Fibroblast of gingiva (primary cell): ENCODE measurements at regions not wholly inside any gene's neighbourhood (a gene's known extent, or its start where the extent isn't known, plus 50 kb on each side); places are given as distances from the start of the nearest gene placed in this dataset.

Experiments
- DNase-seq: peaks from one replicate; pipeline ENCODE4 v3.0.0-alpha.2; 2011; ENCODE audit warnings: low read depth

DNA sequence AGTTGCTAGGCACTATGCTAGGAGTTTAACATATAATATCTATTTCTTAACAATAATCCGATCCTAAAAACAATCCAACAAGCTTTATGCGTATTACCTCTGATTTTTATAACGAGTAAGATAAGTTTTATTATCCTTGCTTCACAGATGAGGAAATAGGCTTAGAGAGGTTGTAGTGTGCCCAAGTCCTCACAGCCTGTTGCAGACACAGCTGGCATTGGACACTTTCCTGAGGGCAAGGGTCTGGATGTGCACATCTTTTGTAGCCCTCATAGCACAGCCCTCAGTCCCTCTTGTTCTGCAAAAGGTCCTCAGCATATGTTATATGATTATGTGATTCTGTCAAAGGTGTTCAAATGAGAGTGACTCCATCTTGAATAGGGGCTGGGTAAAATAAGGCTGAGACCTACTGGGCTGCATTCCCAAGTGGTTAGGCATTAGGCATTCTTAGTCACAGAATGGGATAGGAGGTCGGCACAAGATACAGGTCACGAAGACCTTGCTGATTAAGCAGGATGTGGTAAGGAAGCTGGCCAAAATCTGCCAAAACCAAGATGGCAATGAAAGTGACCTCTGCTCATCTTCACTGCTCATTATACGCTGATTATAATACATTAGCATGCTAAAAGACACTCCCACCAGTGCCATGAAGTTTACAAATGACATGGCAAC is 75.7 kb upstream of the F3 start:
- DNase-seq = no peak

DNA sequence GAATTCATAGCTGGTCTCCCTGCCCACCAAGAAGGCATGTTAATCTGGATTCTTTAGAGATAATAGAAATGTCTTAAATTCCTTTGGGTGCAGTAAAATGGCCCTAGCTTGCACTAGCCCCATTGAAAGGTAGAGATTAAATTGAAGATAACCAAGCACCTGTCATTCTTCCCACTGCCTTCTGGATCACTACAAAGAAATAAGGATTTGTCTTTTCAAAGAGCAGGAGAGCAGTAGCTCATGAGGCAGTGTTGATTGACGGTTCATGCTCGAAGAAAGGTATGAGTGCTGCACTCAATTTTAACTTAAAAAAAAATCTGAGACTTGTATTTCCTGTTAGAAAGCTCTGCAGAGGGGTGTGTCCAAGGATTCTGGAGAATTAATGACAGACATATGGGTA is 74.9 kb upstream of the F3 start:
- DNase-seq = no peak

DNA sequence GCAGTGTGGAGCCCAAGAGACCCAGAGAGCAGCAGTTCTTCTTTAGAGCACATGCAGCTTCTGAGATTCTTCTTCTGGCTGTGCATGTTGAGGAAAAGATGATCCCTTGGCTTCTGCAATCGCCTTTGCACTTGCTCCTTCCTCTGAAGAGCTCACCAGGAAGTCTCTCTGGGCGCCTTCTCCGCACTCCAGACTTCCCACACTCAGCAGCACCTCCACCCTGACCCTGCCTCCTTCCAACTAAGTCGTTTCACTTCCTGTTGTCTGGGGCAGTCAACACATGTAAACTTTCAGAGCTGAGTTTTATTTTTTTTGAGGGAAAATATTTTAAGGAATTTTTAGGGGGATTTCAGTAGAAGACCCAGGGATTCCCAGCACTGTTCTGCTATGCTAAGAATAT is 73.4 kb upstream of the F3 start:
- no peak for DNase-seq

DNA sequence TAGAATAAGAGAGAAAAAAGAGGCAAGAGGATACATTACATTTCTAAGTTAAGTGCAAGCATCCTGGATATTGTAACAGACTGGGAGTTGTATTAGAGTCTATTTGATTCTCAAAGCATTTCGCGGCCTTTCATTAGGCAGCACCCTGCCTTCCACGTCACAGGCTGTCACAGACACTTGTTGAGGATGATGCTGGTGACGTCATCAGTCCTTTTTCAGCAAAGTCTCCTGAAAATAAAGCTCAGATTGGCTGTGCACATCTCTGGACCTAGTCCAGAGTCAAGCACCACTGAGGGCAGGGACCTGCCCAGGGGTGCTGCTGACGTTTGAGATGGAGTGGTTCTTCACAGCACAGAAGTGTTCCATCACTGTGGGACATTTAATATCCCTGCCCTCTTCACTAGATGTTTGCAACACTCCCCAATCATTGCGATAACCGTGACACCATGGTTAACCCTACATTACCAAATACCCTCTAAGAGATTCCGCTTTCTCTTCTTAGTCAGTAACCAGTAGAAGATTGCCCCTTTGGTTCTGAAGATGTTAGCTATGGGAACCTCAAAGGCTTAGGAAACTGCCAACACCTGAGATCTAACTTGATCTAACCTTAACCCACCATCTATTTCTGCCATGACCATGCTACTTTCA is 72.7 kb upstream of the F3 start:
- DNase-seq = no peak

DNA sequence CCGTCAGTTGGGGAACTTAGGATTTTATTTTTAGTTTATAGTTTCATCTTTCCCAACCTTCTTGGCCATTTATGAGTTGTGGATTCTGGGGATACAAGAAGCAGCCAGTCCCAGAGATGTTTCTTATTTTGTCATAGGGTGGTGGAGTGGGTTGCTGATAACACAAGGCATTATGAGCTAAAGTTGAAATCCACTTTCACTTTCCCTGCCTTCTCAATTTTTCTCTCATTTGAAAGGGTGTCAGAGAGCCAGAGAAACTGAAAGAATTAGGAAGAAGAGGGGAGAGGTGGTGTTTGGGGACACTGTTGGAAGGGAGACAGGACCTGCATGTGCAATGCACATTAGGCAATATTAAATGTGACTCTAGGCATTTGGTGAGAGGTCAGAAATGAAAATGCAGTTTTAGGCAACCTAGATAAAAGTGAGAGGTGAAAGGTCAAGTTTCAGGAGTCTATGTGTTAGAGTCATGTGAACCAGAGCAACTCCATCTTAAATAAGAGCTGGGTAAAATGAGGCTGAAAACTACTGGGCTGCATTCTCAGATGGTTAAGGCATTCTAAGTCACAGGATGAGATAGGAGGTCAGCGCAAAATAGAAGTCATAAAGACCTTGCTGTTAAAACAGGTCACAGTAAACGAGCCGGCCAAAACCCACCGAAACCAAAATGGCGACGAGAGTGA is 71.1 kb upstream of the F3 start:
- DNase-seq = no peak

DNA sequence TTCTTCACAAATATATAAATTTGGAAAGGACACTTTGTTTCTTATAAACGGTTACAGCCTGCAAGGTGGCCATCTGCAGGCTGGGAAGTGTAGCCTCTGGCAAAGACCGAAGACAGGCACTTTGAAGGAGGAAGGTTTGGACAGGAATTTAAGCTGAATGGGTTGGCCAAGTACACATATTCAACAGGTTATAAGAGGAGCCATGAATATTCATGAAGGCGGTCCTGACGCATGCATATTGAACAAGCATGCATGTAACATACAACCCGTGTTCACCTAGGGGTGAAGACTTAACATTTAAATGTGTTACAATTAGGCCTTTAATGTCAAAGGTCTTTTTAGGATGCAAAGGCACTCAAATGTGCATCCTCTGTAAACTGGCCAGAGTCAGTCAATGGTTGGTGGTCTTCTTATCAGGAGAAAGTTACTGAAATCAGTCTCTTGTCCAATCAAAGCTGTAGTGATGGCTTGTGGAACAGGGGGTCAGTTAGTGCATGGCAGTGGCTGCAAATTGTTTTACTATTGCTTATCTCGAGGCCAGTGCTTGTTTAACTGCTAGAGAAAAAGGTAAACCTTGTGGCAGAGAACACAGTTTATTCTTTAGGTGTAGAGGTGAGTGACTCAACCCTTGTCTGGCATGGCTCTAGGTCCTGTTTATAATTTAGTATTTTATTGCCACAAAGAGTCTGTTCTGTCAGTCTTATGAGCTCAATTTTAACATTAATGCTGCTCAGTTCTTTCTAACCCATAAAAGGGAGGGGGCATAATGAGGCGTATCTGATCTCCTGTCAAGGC is 70.3 kb upstream of the F3 start:
- no peak for DNase-seq

DNA sequence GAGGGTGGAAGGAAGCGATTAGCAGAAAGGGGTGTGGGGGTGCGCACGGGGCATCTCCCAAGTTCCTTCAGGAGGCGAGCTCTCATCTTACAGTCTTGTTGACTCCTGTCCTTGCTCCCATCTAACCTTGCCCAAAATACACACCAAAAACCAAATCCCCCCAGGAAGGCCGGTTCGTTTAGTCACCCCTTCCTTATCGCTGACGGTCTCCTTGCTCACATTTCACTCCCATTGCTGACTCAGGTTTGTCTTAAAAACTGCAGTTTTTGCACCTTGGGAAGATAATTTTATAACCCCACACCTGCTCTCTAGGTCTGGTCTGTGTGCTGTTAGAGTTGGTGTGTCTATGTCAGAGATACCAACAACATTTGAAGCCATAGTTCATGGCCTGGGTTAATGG is 68.1 kb upstream of the F3 start:
- no peak for DNase-seq

DNA sequence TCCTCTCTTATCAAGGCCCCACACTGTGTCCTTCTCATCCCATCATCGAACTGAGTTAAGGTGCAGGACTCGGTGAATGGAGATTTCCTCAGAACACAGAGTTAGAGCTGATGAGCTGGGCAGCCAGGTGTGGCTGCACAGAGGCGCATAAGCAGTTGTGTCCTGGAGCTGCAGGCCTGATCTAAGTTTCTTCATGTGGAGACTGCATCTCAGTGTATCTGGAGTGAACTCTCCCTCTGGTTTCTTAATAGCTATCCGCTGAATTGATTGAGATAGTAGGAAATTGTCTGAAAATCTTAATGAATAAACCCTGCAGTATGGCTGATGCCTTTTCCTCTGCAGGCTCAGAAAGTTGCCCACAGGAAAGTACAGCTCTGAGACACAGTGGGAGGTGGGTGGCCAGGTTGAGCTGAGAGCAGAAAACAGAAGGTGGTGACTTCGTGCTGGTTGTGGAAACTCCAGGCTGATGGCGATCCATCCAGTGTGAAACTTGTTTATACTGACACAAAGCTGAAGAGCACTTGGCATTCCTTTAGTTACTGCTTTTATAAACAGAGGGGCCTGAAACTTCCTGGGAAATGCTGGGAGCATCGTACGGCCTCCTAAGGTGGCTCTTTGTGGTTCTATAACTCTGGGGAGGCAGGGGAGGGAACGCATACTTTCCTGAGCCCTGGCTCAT is 67.4 kb upstream of the F3 start:
- DNase-seq = no peak

DNA sequence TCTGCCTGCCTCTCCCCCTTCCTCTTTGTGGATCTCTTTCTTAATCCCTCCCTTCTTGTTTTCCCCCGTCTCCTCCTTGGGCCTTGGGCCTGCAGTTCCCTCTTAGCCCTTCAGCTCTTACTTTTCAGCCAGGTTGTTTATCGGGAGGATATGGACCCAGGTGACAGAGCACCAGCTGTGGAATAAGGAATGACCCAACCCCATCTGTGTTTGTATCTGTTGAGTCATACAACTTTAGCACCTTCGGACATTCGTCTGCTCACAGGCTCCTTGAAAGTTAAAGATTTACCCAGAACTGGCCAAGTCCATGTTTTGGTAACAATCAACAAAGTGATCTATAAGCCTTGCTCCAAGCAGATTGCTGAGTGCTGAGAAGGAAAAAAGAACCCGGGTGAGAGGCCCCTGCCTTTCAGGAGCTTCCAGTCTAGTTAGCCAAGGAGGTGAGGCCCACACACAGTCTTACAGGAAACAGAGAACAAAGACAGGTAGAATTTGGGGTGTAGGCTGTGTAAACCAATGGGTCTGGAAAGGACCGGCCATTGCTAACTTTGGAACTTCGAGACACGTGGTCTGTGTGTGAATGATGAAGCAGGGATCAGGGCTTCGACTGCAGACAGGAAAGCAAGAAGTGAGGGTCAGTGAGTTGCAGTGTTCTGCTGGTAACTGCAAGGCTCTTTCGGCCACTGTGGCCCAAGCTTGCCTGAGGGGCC is 66.7 kb upstream of the F3 start:
- DNase-seq = no peak

DNA sequence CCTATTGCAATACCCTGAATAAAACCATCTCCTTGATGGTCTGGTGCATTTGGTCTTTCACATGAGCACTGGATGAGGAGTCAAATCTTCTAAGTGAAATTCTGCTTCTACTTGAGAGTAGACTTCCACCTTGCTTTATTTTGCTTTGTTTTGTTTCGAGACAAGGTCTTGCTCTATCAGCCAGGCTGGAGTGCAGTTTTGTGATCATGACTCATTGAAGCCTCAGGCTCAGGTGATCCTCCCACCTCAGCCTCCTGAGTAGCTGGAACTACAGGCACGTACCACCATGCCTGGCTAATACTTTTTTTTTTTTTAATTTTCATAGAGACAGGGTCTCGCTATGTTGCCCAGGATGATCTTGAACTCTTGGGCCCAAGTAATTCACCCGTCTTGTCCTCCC is 65.8 kb upstream of the F3 start:
- DNase-seq = no peak

DNA sequence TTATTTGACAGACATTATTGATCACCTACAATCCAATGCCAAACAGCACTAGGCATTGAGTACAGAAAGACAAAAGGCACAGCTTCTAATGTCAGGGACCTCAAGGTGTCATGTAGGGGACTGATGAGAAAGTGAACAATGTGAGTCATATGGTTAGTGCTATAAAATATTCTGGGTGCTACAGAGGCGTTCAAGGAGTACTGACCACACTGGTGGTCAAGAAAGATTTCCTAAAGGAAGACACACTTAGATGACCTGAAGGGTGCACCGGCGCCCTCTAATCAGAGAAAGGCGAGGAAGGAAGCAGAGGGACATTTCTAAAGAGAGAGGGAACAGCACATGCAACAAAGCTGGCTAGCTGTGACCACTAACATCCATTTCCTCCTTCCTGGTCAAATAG is 64.9 kb upstream of the F3 start:
- DNase-seq = no peak

DNA sequence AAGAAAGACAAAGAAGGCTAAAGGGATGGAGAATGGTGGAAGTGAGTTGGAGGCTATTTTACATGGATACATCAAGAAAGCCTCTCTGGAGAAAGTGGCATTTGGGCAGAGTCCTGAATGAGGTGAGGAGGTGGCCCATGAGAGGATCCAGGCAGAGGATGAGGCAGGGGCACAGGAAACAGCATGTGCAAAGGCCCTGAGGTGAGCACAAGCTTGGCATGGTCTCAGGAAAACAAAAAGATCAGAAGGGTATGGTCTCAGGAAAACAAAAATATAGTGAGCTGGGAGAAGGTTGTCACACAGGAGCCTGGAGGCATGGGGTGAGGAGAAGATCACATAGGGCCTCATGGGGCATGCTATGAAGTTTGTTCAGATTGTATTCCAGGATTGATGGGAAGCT is 62.1 kb upstream of the F3 start:
- no peak for DNase-seq

DNA sequence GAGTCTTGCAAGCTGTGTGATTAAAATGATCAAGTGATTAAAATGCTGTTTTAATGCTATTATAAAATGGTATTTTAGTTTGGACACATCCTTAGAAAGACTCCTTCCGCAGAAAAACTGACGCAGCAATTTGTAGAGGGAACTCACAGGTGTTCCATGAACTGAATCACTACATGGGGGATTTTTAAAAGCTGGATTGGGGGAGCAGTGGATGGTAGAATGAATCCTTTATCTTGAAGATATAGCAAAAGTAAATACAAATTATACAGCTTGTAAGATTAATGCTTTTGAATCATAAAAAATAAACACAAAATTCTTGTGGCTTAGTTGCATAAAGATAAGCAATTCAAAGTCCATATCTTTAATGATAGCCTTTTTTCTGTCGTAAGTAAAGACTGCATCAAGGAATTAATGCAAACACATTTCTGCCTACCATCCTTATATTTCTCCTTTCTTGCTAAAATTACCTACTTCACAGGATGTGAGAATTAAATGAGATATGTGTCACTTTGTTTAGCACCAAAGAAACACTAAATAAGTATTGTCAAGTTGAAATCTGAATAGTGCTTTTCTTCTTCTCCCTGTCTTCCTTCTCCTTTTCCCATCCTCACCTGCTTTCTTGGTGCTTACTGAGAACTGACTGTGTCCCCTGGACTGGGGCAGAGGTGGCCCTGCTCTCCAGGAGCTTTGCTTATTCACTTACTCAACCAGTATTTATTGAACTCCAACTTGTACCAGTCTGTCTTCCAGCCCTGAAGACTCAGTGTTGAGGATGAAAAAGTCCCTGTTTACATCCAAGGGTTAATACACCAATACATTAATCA is 61.5 kb upstream of the F3 start:
- DNase-seq = no peak

DNA sequence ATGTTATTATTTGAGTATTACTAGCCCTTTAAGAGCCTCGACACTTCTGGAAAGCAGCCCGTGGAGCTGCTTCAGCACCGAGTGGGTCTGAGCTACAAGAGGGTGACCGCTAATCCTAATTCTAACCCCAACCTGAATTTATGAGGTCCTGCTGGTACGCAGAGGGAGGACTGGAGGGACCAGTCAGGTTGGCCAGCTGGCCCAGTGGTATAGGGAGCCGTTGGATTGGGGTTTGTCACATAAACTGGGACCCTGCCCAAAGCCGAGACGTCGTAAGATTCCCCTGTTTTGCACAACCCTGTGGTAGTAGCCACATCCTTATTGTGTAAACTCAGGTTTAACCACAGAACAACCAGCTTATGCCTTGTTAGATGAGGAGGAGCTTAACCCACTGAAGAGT is 60.8 kb upstream of the F3 start:
- peak; percentile 68 for DNase-seq

DNA sequence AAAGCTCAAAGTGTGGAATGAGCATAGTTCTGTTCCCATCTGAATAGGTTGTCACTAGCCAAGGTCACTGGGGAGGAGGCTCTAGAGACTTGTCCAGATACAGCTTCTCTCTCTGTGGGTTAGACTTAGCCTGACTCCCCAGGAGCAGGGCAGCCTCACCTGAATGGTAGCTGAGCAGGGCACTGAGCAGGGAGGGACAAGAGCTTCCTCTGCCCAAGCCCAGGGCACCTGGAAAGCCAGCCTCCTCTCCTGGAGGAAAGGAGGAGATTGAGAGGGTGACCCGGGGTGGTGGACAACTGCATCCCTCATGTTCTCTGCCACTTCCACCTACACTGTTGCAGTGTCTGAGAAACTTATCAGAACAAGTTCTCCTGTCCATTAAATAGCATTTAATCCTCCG is 59.0 kb upstream of the F3 start:
- DNase-seq = no peak

DNA sequence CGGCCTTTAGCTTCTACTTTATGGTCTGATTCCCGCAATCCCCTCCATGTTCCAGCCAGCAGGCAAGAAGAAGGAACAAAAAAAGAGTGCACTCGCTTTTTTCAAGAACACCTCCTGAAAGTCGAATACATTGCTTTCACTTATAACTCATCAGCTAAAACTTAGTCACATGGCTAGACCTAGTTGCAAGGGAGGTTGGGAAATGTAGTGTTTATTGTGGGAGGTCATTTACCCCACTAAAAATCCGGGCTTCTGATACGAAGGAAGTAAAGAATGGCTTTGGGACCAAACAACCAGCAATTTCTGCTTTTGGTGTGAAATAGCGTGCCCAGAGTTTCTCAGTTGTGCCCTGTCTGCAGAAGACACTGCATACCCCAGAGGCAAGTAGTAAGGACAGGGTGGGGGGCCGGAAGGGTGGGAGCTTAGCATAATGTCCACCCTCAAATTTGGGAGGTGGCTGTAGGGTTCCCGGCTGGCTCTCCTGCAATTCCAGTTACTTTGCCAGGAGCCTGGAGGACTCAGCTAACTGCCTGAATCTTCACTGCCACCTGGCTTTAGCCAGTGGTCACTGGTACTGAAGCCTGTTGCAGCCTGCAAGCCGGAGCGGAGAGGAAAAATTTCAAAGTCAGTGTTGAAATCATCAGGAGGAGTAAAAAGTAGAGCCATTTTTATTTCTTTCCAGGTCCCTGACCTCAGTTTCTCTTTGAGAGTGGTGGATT is 57.7 kb upstream of the F3 start:
- DNase-seq = peak; percentile 50

DNA sequence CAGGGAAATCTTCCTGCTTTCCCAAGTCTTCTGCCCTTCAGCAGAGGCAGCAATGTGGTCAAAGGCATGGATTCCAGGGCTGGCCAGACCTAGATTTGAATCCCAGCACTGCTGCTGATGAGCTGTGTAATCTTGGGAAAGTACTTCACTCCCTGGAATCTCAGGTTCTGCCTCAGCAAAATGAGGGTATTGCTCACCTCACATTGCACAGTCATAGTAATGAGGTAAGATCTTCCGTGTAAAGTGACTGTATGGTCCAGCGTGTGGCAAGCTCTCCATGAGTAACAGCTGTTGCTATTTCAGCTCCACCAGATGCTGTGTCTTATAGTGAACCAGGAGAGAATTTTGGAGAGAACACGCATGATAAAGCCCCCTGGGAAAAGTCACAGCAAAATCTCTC is 56.1 kb upstream of the F3 start:
- peak; percentile 39 for DNase-seq

DNA sequence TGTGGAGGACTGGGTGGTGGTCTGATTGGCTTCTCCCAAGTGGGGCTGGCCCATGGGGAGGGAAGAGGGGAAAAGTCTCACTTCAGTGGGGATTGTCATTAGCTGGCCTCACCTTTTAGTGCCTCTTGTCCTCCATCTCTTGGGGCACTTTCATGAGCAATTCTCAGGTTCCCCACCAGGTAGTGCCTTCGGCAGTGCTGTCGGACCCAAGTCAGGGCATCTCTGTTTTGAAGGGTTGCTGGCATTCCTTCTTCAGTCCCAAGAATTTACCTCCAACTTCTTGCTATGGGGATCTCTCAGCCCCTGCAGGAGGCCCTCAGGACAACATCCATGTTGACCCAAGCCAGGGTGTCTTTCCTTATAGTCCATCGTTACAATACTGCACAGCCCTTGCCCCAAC is 54.7 kb upstream of the F3 start:
- DNase-seq = no peak

DNA sequence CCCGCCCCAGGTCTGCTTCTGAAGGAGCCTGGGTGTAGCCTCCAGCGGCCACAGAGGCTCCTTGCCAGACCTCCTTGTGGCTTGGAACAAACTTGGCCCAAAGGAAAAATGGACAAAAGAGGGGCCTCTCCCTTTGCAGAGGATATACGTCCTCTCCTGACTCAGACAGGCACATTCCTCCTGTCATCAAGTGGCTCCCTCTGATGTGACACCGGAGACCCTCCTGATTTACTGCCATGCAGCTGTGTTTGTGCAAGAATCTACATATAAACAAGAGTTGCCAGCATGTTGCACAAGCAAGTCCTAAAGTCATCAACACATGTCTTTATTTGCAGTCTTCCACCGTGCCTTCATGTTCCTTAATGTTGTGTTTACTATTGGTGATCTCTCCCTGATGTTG is 54.1 kb upstream of the F3 start:
- peak; percentile 88 for DNase-seq

DNA sequence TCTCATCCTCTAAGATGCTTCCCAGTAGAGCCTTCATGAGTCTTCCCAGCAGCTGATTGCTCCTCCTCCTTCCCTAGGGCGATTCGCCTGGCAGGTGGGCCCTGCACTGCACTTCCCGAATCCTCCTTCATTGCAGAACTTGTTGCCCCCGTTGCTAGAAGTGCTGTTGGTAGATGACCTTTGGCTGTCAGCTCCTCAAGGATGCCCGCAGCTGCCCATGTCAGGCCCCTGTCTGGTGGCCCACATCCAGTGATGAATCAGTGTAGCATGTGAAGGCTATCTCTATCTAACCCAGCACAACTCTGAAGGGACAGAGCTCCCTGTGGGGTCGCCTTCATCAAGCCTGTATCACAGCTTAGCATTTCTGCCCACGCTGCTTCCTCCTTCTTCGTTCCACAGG is 52.1 kb upstream of the F3 start:
- DNase-seq = no peak
